HEK293T (cell line): ENCODE measurements at regions not wholly inside any gene's neighbourhood (a gene's known extent, or its start where the extent isn't known, plus 50 kb on each side); places are given as distances from the start of the nearest gene placed in this dataset.
"Not testable (repeated sequence)": the region's sequence is repeated elsewhere in the genome, so short reads cannot be mapped to it uniquely, and the experiment has no call there.

Experiments
- CTCF ChIA-PET: fragments of 350-600 bp; formaldehyde crosslinking; extraction: SDS; loops from one replicate; lab custom pipeline; 2021; ENCODE audit warnings: antibody characterized with exemption, inconsistent platforms; lab: Yijun Ruan, JAX
- POLR2A ChIA-PET: fragments of 350-600 bp; formaldehyde crosslinking; extraction: SDS; loops from one replicate; lab custom pipeline; 2020; ENCODE audit warnings: antibody characterized with exemption, inconsistent platforms; lab: Yijun Ruan, JAX
- DNase-seq: peaks from one replicate; pipeline ENCODE4 v3.0.0; 2012; ENCODE audit warnings: mixed read lengths; ENCODE audit errors: extremely low spot score
- ARNT ChIP-seq: fragments of 450-650 bp; IDR thresholded peaks from 2 replicates; pipeline ENCODE4 v1.6.1; 2017; ENCODE audit warnings: mild to moderate bottlenecking
- BHLHE40 ChIP-seq: fragments of 450-650 bp; IDR thresholded peaks from 2 replicates; pipeline ENCODE4 v1.6.1; 2016; ENCODE audit warnings: mild to moderate bottlenecking, moderate library complexity, borderline replicate concordance
- CTBP1 ChIP-seq: fragments of 450-650 bp; IDR thresholded peaks from 2 replicates; pipeline ENCODE4 v1.6.1; 2016; ENCODE audit warnings: borderline replicate concordance
- ELF4 ChIP-seq: fragments of 450-650 bp; IDR thresholded peaks from 2 replicates; pipeline ENCODE4 v1.6.1; 2017; ENCODE audit warnings: antibody characterized with exemption
- FOXA1 ChIP-seq: fragments of 450-650 bp; IDR thresholded peaks from 2 replicates; pipeline ENCODE4 v1.6.1; 2016; ENCODE audit warnings: mild to moderate bottlenecking
- FOXK2 ChIP-seq: fragments of 450-650 bp; IDR thresholded peaks from 2 replicates; pipeline ENCODE4 v1.6.1; 2016; ENCODE audit warnings: mild to moderate bottlenecking
- FOXM1 ChIP-seq: fragments of 450-650 bp; IDR thresholded peaks from 2 replicates; pipeline ENCODE4 v1.6.1; 2017; ENCODE audit warnings: mild to moderate bottlenecking, borderline replicate concordance
- HDGF ChIP-seq: fragments of 450-650 bp; IDR thresholded peaks from 2 replicates; pipeline ENCODE4 v1.6.1; 2017; ENCODE audit warnings: antibody characterized with exemption, borderline replicate concordance
- L3MBTL2 ChIP-seq: fragments of 450-650 bp; conservative IDR thresholded peaks from 2 replicates; pipeline ENCODE4 v1.6.1; 2016; ENCODE audit warnings: mild to moderate bottlenecking
- LEF1 ChIP-seq: fragments of 450-650 bp; IDR thresholded peaks from 2 replicates; pipeline ENCODE4 v1.6.1; 2017; ENCODE audit warnings: mild to moderate bottlenecking, borderline replicate concordance
- NFRKB ChIP-seq: fragments of 450-650 bp; IDR thresholded peaks from 2 replicates; pipeline ENCODE4 v1.6.1; 2016; ENCODE audit warnings: mild to moderate bottlenecking, moderate library complexity
- PKNOX1 ChIP-seq: fragments of 450-650 bp; IDR thresholded peaks from 2 replicates; pipeline ENCODE4 v1.6.1; 2016
- SP1 ChIP-seq: fragments of 450-650 bp; IDR thresholded peaks from 2 replicates; pipeline ENCODE4 v1.6.1; 2017
- SUZ12 ChIP-seq: fragments of 450-650 bp; IDR thresholded peaks from 2 replicates; pipeline ENCODE4 v1.6.1; 2016; ENCODE audit warnings: mild to moderate bottlenecking
- TARDBP ChIP-seq: fragments of 450-650 bp; IDR thresholded peaks from 2 replicates; pipeline ENCODE4 v1.6.1; 2016
- ZNF384 ChIP-seq: fragments of 450-650 bp; IDR thresholded peaks from 2 replicates; pipeline ENCODE4 v1.6.1; 2016

- TF ChIP-seq NFRKB (no peak), HDGF (no peak), FOXK2 (no peak)
- ChIA-PET CTCF (no interaction called here), POLR2A (no interaction called here)
- DNase-seq: no peak
These were observed 84.7 kb upstream of the LYPLAL1 start for GRCh38 chr1:219088778-219089557.

GRCh38 chr1:219090607-219091006 lies 83.1 kb upstream of the LYPLAL1 start:
- TF ChIP-seq TARDBP (no peak), ZNF384 (no peak), SP1 (no peak), SUZ12 (no peak), NFRKB (no peak), ARNT (no peak), FOXA1 (no peak), FOXM1 (no peak), CTBP1 (no peak), FOXK2 (no peak), PKNOX1 (no peak), BHLHE40 (no peak), HDGF (no peak), ELF4 (no peak), L3MBTL2 (no peak), LEF1 (no peak)
- DNase-seq: no peak
- CTCF ChIA-PET: no interaction called here
- POLR2A ChIA-PET: no interaction called here

- TF ChIP-seq HDGF: no peak
- TF ChIP-seq SUZ12: no peak
- DNase-seq: no peak
- ChIA-PET POLR2A (no interaction called here), CTCF (no interaction called here)
These were observed 81.5 kb upstream of the LYPLAL1 start for GRCh38 chr1:219092206-219092605.

GRCh38 chr1:219099307-219099706 lies 74.4 kb upstream of the LYPLAL1 start:
- TF ChIP-seq ELF4 (no peak), SP1 (no peak), LEF1 (no peak), FOXA1 (no peak), ARNT (no peak), CTBP1 (no peak), ZNF384 (no peak), NFRKB (no peak), FOXM1 (no peak), FOXK2 (no peak), SUZ12 (no peak), HDGF (no peak), PKNOX1 (no peak), TARDBP (no peak), BHLHE40 (no peak), L3MBTL2 (no peak)
- CTCF ChIA-PET: no interaction called here
- DNase-seq: no peak
- POLR2A ChIA-PET: no interaction called here

GRCh38 chr1:219100059-219100458 lies 73.6 kb upstream of the LYPLAL1 start:
- DNase-seq: no peak
- POLR2A ChIA-PET: no interaction called here
- CTCF ChIA-PET: no interaction called here
- TF ChIP-seq TARDBP: no peak
- TF ChIP-seq SP1: no peak

GRCh38 chr1:219102466-219102865 lies 71.2 kb upstream of the LYPLAL1 start:
- POLR2A ChIA-PET, CTCF ChIA-PET: not testable (repeated sequence)

GRCh38 chr1:219105893-219106292 lies 67.8 kb upstream of the LYPLAL1 start:
- TF ChIP-seq ZNF384 (no peak), LEF1 (no peak), L3MBTL2 (no peak), SUZ12 (no peak), ELF4 (no peak), PKNOX1 (no peak), SP1 (no peak), CTBP1 (no peak), FOXM1 (no peak), FOXA1 (no peak), BHLHE40 (no peak), TARDBP (no peak), NFRKB (no peak), FOXK2 (no peak), ARNT (no peak), HDGF (no peak)
- DNase-seq: no peak
- CTCF ChIA-PET: no interaction called here
- POLR2A ChIA-PET: no interaction called here

More at GRCh38 chr1:219102466-219102865, 71.2 kb upstream of the LYPLAL1 start:
- not testable (repeated sequence) for DNase-seq
